ENCODE measurements at regions not wholly inside any gene's neighbourhood (a gene's known extent, or its start where the extent isn't known, plus 50 kb on each side); places are given as distances from the start of the nearest gene placed in this dataset.

GRCh38 chr12:58154359-58154758 lies 213.0 kb downstream of the ATP23 start:
- Histone ChIP-seq H3K27me3 (ENCODE audit: control insufficient read depth in 1 of 2, insufficient read depth in 2 of 2, low read length in 2 of 2) (no peaks in the 10 kb centered on the region), H3K27ac (ENCODE audit: low read depth, low read length) (no peak overlapping the region), H3K4me3 (ENCODE audit: low read depth in 1 of 2, low read length in 2 of 2) (no peak overlapping the region), H3K9me3 (ENCODE audit: control insufficient read depth in 1 of 2, low read length in 2 of 2) (no peaks in the 10 kb centered on the region), H3K4me1 (ENCODE audit: control insufficient read depth in 1 of 2, insufficient read depth in 2 of 2, low read length in 2 of 2) (no peaks in the 10 kb centered on the region), H3K9ac (ENCODE audit: low read depth in 1 of 2, low read length in 2 of 2) (no peak overlapping the region), H3K36me3 (ENCODE audit: control insufficient read depth in 1 of 2, insufficient read depth in 2 of 2, low read length in 2 of 2) (no peaks in the 10 kb centered on the region)

DNA sequence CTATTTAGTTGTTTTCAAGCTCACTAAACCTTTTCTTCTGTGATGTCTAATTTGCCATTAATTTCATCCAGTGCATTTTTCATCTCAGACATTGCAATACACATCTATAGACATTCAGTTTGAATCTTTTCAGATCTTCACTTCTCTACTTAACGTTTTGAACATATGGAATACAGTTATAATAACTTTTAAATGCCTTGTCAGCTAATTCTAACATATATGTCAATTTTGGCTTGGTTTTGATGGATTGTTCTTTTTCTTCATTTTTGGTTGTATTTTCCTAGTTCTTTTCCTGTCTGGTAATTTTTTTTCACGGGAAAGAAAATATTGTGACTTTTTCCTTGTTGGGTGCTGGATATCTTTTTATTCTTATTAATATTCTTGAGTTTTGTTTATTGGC lies 215.3 kb downstream of the ATP23 start:
- Histone ChIP-seq H3K36me3 (ENCODE audit: control insufficient read depth in 1 of 2, insufficient read depth in 2 of 2, low read length in 2 of 2) (no peaks in the 10 kb centered on the region), H3K27ac (ENCODE audit: low read depth, low read length) (no peak overlapping the region), H3K9ac (ENCODE audit: low read depth in 1 of 2, low read length in 2 of 2) (no peak overlapping the region), H3K4me1 (ENCODE audit: control insufficient read depth in 1 of 2, insufficient read depth in 2 of 2, low read length in 2 of 2) (no peaks in the 10 kb centered on the region), H3K27me3 (ENCODE audit: control insufficient read depth in 1 of 2, insufficient read depth in 2 of 2, low read length in 2 of 2) (no peaks in the 10 kb centered on the region), H3K9me3 (ENCODE audit: control insufficient read depth in 1 of 2, low read length in 2 of 2) (no peaks in the 10 kb centered on the region), H3K4me3 (ENCODE audit: low read depth in 1 of 2, low read length in 2 of 2) (no peak overlapping the region)

DNA sequence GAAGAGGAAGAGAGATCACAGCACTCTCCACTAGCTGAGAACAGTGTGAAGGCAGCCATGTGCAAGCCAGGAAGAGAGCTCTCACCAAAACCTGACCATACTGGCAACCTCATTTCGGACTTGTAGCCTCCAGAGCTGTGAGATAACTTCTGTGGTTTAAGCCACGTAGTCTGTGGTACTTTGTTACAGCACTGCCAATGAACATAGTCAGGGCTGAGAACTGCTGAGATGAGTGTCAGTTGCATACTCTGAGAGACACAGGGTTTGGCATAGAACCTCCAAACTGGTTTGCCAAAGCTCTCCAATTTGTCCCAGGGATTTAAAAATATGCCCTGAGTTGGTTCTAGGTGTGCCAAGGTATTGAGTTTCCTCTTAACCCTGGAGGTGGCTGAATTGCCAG lies 218.6 kb downstream of the ATP23 start:
- Histone ChIP-seq H3K4me1 (ENCODE audit: control insufficient read depth in 1 of 2, insufficient read depth in 2 of 2, low read length in 2 of 2) (no peaks in the 10 kb centered on the region), H3K9me3 (ENCODE audit: control insufficient read depth in 1 of 2, low read length in 2 of 2) (no peaks in the 10 kb centered on the region), H3K36me3 (ENCODE audit: control insufficient read depth in 1 of 2, insufficient read depth in 2 of 2, low read length in 2 of 2) (no peaks in the 10 kb centered on the region), H3K9ac (ENCODE audit: low read depth in 1 of 2, low read length in 2 of 2) (no peak overlapping the region), H3K27ac (ENCODE audit: low read depth, low read length) (no peak overlapping the region), H3K27me3 (ENCODE audit: control insufficient read depth in 1 of 2, insufficient read depth in 2 of 2, low read length in 2 of 2) (no peaks in the 10 kb centered on the region), H3K4me3 (ENCODE audit: low read depth in 1 of 2, low read length in 2 of 2) (no peak overlapping the region)

GRCh38 chr12:58161773-58162172 lies 220.4 kb downstream of the ATP23 start:
- Histone ChIP-seq H3K9ac (ENCODE audit: low read depth in 1 of 2, low read length in 2 of 2) (no peak overlapping the region), H3K4me3 (ENCODE audit: low read depth in 1 of 2, low read length in 2 of 2) (no peak overlapping the region), H3K4me1 (ENCODE audit: control insufficient read depth in 1 of 2, insufficient read depth in 2 of 2, low read length in 2 of 2) (no peaks in the 10 kb centered on the region), H3K27me3 (ENCODE audit: control insufficient read depth in 1 of 2, insufficient read depth in 2 of 2, low read length in 2 of 2) (no peaks in the 10 kb centered on the region), H3K9me3 (ENCODE audit: control insufficient read depth in 1 of 2, low read length in 2 of 2) (no peaks in the 10 kb centered on the region), H3K36me3 (ENCODE audit: control insufficient read depth in 1 of 2, insufficient read depth in 2 of 2, low read length in 2 of 2) (no peaks in the 10 kb centered on the region), H3K27ac (ENCODE audit: low read depth, low read length) (no peak overlapping the region)

DNA sequence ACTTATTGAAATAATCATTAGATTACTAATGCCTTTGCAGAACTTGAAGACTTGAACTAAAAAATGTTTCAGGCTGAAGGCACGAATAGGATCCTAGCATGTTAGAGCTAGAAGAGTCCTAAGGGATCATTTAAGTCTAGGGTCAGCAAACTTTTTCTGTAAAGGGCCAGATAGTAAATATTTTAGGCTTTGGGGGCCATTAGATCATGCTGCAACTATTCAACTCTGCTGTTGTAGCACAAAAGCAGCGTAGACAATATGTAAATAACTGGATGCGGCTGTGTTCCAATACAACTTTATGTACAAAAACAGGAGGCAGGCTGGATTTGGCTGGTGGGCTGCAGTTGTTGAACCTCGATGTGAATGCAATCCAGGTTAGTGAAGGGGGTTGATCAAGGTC lies 221.7 kb downstream of the ATP23 start:
- H3K27me3 ChIP-seq (ENCODE audit: control insufficient read depth in 1 of 2, insufficient read depth in 2 of 2, low read length in 2 of 2) = no peaks in the 10 kb centered on the region
- no peak overlapping the region for H3K27ac ChIP-seq (ENCODE audit: low read depth, low read length)
- no peak overlapping the region for H3K9ac ChIP-seq (ENCODE audit: low read depth in 1 of 2, low read length in 2 of 2)
- no peaks in the 10 kb centered on the region for H3K36me3 ChIP-seq (ENCODE audit: control insufficient read depth in 1 of 2, insufficient read depth in 2 of 2, low read length in 2 of 2)
- H3K4me1 ChIP-seq (ENCODE audit: control insufficient read depth in 1 of 2, insufficient read depth in 2 of 2, low read length in 2 of 2) = no peaks in the 10 kb centered on the region
- H3K4me3 ChIP-seq (ENCODE audit: low read depth in 1 of 2, low read length in 2 of 2) = no peak overlapping the region
- no peaks in the 10 kb centered on the region for H3K9me3 ChIP-seq (ENCODE audit: control insufficient read depth in 1 of 2, low read length in 2 of 2)

DNA sequence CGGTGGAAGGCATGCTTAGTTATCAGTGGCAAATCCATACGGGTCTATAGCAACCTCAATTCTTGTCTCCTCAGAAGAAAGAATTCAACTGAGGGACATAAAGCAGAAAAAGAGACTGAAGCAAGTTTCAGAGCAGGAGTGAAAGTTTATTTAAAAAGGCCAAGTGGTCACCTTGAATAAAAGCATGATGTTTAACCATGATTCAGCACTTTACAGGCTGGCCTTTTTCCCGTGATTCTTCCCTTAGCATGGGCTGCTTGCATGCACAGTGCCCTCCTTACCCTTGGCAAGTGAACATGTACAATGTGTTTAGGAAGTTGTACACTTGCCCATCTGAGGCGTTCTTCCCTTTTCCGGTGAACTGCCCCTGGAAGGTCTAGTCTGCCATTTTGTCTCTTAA lies 225.3 kb downstream of the ATP23 start:
- no peaks in the 10 kb centered on the region for H3K4me1 ChIP-seq (ENCODE audit: control insufficient read depth in 1 of 2, insufficient read depth in 2 of 2, low read length in 2 of 2)
- H3K36me3 ChIP-seq (ENCODE audit: control insufficient read depth in 1 of 2, insufficient read depth in 2 of 2, low read length in 2 of 2) = no peaks in the 10 kb centered on the region
- H3K9ac ChIP-seq (ENCODE audit: low read depth in 1 of 2, low read length in 2 of 2) = no peak overlapping the region
- no peak overlapping the region for H3K27ac ChIP-seq (ENCODE audit: low read depth, low read length)
- H3K4me3 ChIP-seq (ENCODE audit: low read depth in 1 of 2, low read length in 2 of 2) = no peak overlapping the region
- H3K9me3 ChIP-seq (ENCODE audit: control insufficient read depth in 1 of 2, low read length in 2 of 2) = no peaks in the 10 kb centered on the region
- no peaks in the 10 kb centered on the region for H3K27me3 ChIP-seq (ENCODE audit: control insufficient read depth in 1 of 2, insufficient read depth in 2 of 2, low read length in 2 of 2)

DNA sequence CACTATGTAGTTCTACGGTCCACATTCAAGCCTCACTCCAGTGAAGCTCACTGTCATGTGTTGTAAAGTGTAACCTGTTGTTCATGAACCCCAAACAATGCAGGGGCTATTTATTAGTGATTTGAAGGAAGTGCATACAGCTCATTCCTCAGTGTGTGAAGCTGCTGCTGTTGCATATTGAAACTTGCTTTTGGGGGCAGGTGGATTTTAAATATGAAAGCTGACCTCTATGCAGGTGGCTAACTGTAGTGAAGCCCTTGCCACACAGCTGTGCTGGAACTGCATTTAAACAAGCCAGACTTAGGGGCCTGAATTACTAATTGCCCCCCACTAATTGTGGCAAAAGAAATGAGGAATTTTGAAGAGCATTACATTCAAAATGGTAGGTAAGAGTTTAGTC lies 226.3 kb downstream of the ATP23 start:
- H3K4me3 ChIP-seq (ENCODE audit: low read depth in 1 of 2, low read length in 2 of 2) = no peak overlapping the region
- no peaks in the 10 kb centered on the region for H3K4me1 ChIP-seq (ENCODE audit: control insufficient read depth in 1 of 2, insufficient read depth in 2 of 2, low read length in 2 of 2)
- no peaks in the 10 kb centered on the region for H3K36me3 ChIP-seq (ENCODE audit: control insufficient read depth in 1 of 2, insufficient read depth in 2 of 2, low read length in 2 of 2)
- no peaks in the 10 kb centered on the region for H3K9me3 ChIP-seq (ENCODE audit: control insufficient read depth in 1 of 2, low read length in 2 of 2)
- no peak overlapping the region for H3K27ac ChIP-seq (ENCODE audit: low read depth, low read length)
- H3K9ac ChIP-seq (ENCODE audit: low read depth in 1 of 2, low read length in 2 of 2) = no peak overlapping the region
- H3K27me3 ChIP-seq (ENCODE audit: control insufficient read depth in 1 of 2, insufficient read depth in 2 of 2, low read length in 2 of 2) = no peaks in the 10 kb centered on the region

GRCh38 chr12:58169826-58170225 lies 228.5 kb downstream of the ATP23 start:
- H3K27me3 ChIP-seq (ENCODE audit: control insufficient read depth in 1 of 2, insufficient read depth in 2 of 2, low read length in 2 of 2) = no peaks in the 10 kb centered on the region
- no peaks in the 10 kb centered on the region for H3K9me3 ChIP-seq (ENCODE audit: control insufficient read depth in 1 of 2, low read length in 2 of 2)
- H3K36me3 ChIP-seq (ENCODE audit: control insufficient read depth in 1 of 2, insufficient read depth in 2 of 2, low read length in 2 of 2) = no peaks in the 10 kb centered on the region
- H3K4me3 ChIP-seq (ENCODE audit: low read depth in 1 of 2, low read length in 2 of 2) = no peak overlapping the region
- no peak overlapping the region for H3K9ac ChIP-seq (ENCODE audit: low read depth in 1 of 2, low read length in 2 of 2)
- no peaks in the 10 kb centered on the region for H3K4me1 ChIP-seq (ENCODE audit: control insufficient read depth in 1 of 2, insufficient read depth in 2 of 2, low read length in 2 of 2)
- H3K27ac ChIP-seq (ENCODE audit: low read depth, low read length) = no peak overlapping the region

DNA sequence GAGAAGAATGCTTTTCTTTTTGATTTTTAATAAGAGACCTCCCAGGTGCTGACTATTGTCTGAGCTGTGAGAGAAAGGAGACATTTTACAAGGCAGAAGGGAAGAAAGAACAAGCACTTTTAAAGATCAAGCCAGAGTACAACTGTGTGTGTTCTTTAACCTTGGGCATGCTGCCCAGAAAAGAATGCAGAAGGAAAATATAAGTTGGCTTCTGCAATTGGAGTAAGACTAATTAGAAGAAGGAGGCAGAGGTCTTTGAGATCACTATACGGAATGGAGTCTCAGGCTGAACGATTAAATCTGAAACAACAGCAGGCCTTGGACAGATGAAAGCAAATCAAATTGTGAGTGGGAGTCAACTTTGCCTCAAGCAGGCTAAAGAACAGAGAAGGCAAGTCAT lies 230.5 kb downstream of the ATP23 start:
- Histone ChIP-seq H3K4me3 (ENCODE audit: low read depth in 1 of 2, low read length in 2 of 2) (no peak overlapping the region), H3K36me3 (ENCODE audit: control insufficient read depth in 1 of 2, insufficient read depth in 2 of 2, low read length in 2 of 2) (no peaks in the 10 kb centered on the region), H3K4me1 (ENCODE audit: control insufficient read depth in 1 of 2, insufficient read depth in 2 of 2, low read length in 2 of 2) (no peaks in the 10 kb centered on the region), H3K9me3 (ENCODE audit: control insufficient read depth in 1 of 2, low read length in 2 of 2) (no peaks in the 10 kb centered on the region), H3K27ac (ENCODE audit: low read depth, low read length) (no peak overlapping the region), H3K27me3 (ENCODE audit: control insufficient read depth in 1 of 2, insufficient read depth in 2 of 2, low read length in 2 of 2) (peaks cover 0 to under 1% of the 10 kb centered on the region in 2 donors), H3K9ac (ENCODE audit: low read depth in 1 of 2, low read length in 2 of 2) (no peak overlapping the region)

- Histone ChIP-seq H3K36me3 (ENCODE audit: control insufficient read depth in 1 of 2, insufficient read depth in 2 of 2, low read length in 2 of 2) (no peaks in the 10 kb centered on the region), H3K4me3 (ENCODE audit: low read depth in 1 of 2, low read length in 2 of 2) (no peak overlapping the region), H3K9me3 (ENCODE audit: control insufficient read depth in 1 of 2, low read length in 2 of 2) (no peaks in the 10 kb centered on the region), H3K27ac (ENCODE audit: low read depth, low read length) (no peak overlapping the region), H3K4me1 (ENCODE audit: control insufficient read depth in 1 of 2, insufficient read depth in 2 of 2, low read length in 2 of 2) (no peaks in the 10 kb centered on the region), H3K27me3 (ENCODE audit: control insufficient read depth in 1 of 2, insufficient read depth in 2 of 2, low read length in 2 of 2) (peaks cover 0 to 4% of the 10 kb centered on the region in 2 donors), H3K9ac (ENCODE audit: low read depth in 1 of 2, low read length in 2 of 2) (no peak overlapping the region)
These were observed 231.2 kb downstream of the ATP23 start for GRCh38 chr12:58172433-58173073.

DNA sequence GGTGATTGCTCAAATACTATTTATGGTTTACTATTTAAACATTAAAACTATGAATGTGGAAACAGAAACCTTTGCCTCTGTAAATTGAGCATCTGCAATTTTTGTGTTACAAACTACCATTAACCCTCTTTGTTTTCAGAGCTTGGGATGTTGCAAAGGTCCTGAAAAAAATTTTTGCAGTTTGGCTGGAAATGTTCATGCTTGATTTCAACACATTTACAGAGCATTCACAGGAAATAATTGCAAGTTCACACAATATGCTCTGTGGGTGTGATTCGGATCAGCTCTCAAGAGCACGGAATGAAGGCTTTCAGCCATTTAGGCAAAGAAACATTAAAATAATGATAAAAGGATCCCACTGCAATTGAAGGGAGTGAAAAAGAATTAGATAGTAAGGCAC lies 232.9 kb downstream of the ATP23 start:
- Histone ChIP-seq H3K27ac (ENCODE audit: low read depth, low read length) (no peak overlapping the region), H3K4me1 (ENCODE audit: control insufficient read depth in 1 of 2, insufficient read depth in 2 of 2, low read length in 2 of 2) (no peaks in the 10 kb centered on the region), H3K4me3 (ENCODE audit: low read depth in 1 of 2, low read length in 2 of 2) (no peak overlapping the region)

More for the DNA sequence above, 232.9 kb downstream of the ATP23 start:
- no peak overlapping the region for H3K9ac ChIP-seq (ENCODE audit: low read depth in 1 of 2, low read length in 2 of 2)
- no peaks in the 10 kb centered on the region for H3K9me3 ChIP-seq (ENCODE audit: control insufficient read depth in 1 of 2, low read length in 2 of 2)
- H3K27me3 ChIP-seq (ENCODE audit: control insufficient read depth in 1 of 2, insufficient read depth in 2 of 2, low read length in 2 of 2) = peaks cover 0 to 4% of the 10 kb centered on the region in 2 donors
- H3K36me3 ChIP-seq (ENCODE audit: control insufficient read depth in 1 of 2, insufficient read depth in 2 of 2, low read length in 2 of 2) = no peaks in the 10 kb centered on the region
